ENCODE measurements at regions not wholly inside any gene's neighbourhood (a gene's known extent, or its start where the extent isn't known, plus 50 kb on each side); places are given as distances from the start of the nearest gene placed in this dataset.

DNA sequence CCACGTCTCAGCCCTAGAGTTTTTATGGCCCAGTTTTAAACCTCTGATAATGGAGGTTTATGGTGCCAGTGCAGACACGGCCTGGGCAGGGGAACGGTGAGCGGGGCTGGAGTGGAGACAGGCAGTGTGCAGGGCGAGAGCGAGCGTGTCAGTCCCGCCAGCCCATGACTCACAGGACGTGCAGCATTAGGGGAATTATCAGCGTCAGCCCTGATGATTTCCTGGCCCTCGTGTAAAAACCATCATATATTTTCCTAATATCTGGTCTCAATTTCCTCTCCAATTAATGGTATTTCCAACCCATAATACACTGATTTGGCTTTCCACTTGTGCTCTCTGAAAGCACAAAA is 104.6 kb upstream of the VSTM2B start:
- intact Hi-C loops (cut with micrococcal nuclease): no loop called here

- intact Hi-C loops (cut with micrococcal nuclease): no loop called here
Observed at GRCh38 chr19:29422047-29422446, 103.7 kb upstream of the VSTM2B start.

DNA sequence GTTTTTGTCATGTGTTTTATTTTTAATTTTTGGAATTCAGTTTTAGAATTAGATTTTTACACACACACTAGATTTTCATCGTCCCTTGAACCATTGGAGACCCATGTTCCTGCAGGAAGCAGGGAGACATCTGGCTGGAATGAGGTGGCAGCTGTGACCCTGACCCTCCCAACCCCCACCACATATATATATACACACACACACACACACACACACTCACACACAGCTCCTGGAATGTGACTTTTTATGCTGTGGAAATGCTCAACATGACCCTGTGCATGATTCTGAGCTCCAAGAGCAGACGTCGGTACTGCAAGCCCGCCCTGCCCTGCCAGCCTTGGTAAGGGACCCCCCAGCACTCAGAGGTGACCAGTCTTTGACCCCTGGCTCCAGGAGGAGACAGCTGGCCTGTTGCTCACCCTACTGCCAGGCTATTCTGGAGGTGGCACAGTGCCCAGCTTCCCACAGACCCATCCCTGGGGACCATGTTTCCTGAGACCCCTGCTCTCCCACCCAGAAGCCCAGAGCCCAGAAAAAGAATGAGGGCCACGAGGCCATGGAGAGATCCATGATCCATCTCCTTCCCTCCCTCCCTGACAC is 103.2 kb upstream of the VSTM2B start:
- intact Hi-C loops (cut with micrococcal nuclease): no loop called here

- intact Hi-C loops (cut with micrococcal nuclease): no loop called here
Observed at GRCh38 chr19:29428071-29428470, 97.7 kb upstream of the VSTM2B start.

DNA sequence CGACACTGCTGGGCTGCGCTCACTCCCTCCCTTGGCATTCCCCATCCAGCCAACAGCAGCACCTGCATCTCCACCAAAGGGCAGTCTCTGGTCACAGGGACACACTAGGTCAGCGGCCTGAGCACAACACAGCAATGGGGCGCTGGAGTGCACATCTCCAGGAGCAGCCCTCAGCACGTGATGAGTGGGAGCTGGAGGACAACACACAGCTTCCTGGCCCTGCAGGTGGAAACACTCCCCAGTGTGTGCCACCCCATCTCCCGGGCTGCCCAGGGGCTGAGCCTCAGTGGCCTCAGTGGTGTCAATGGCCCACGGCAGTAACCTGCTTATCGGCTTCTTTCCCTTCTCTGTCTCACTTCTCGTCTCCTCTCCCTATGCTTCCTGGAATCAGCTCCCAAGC is 96.8 kb upstream of the VSTM2B start:
- intact Hi-C loops (cut with micrococcal nuclease): no loop called here

DNA sequence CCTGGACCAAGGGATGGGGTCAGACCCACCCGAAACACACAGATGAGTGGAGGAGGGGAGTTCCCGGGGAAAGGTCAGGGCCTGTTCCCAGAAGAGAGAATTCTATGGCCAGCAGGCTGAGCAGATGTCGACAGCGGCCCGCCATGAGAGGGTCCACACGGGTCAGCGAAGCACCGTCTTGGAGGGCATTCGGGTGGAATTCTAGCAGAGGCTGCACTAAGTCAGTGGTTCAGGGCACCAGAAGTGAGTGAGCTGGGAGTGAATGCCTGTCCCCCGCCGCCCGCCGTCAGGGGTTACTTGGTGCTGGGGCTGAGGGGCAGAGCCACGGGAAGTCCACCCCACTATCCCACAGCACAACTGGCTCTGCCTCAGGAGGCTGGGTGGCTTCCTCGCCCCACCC is 96.2 kb upstream of the VSTM2B start:
- intact Hi-C loops (cut with micrococcal nuclease): no loop called here

- intact Hi-C loops (cut with micrococcal nuclease): no loop called here
Observed at GRCh38 chr19:29431332-29431731, 94.5 kb upstream of the VSTM2B start.

GRCh38 chr19:29432677-29433076 is 93.1 kb upstream of the VSTM2B start:
- intact Hi-C loops (cut with micrococcal nuclease): no loop called here

DNA sequence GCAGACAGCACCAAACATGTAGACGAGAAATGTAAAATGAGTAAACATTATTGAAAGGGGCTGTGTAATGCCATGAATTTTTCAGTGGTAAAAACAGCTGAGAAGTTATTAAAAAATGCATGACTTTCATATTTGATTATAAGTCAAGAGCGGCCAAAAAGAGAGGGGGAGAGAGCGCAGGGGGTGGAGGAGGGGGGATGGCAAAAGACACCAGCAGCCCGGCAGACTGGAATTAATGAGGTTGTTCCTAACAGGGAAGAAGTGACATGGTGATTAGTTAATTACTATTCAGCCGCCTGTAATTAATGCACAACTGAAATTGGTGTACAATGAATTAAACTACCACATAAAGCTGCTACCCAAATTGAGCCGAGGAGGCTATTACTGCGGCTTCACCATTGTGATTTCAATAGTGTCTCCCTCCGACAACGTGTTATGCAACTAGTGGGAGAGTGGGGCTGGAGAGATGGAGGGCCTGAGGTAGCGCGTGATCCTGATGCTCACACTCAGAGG is 89.1 kb upstream of the VSTM2B start:
- intact Hi-C loops (cut with micrococcal nuclease): no loop called here

DNA sequence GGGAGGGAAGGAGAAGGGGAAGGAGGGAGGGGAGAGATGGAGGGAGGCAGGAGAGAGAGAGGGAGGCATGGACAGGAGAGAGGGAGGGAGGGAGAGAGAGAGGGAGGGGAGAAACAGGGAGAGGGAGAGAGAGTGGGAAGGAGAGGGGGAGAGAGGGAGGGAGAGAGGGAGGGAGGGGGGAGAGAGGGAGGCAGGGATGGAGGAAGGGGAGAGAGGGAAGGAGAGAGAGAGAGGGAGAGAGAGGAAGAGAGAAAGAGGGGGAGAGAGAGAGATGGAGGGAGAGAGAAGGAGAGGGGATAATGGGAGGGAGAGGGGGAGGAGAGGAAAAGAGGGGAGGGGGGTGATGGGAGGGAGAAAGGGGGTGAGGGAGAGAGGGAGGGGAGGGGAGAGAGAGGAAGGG is 86.8 kb upstream of the VSTM2B start:
- intact Hi-C loops (cut with micrococcal nuclease): no loop called here

DNA sequence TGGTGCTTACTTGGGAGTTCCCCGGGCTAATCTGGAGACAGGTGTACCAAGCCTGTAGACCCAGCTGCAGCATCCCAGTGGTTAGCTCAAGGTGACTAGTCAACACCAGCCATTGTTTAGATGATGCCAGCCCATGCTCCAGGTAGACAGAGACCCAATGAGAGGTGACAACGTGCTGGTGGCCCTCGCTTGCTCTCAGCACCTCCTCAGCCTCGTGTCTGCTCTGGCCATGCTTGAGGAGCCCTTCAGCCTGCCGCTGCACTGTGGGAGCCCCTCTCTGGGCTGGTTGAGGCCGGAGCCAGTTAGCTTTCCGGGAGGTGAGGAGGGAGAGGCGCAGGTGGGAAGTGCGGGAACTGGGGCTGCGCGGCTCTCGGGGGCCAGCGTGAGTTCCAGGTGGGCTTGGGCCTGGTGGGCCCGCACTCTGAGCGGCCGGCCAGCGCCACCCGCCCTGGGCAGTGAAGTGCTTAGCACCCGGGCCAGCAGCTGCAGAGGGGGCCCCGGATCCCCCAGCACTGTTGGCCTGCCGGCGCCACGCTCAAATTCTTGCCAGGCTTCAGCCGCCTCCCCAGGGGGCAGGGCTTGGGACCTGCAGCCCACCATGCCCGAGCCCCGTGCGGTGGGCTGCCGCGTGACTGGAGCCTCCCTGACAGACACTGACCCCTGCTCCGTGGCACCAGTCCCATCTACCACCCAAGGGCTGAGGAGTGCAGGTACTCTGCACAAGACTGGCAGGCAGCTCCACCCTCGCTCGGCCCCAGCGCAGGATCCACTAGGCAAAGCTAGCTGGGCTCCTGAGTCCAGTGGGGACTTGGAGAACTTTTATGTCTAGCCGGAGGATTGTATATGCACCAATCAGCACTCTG is 85.9 kb upstream of the VSTM2B start:
- intact Hi-C loops (cut with micrococcal nuclease): no loop called here

GRCh38 chr19:29442094-29442493 is 83.7 kb upstream of the VSTM2B start:
- intact Hi-C loops (cut with micrococcal nuclease): no loop called here

DNA sequence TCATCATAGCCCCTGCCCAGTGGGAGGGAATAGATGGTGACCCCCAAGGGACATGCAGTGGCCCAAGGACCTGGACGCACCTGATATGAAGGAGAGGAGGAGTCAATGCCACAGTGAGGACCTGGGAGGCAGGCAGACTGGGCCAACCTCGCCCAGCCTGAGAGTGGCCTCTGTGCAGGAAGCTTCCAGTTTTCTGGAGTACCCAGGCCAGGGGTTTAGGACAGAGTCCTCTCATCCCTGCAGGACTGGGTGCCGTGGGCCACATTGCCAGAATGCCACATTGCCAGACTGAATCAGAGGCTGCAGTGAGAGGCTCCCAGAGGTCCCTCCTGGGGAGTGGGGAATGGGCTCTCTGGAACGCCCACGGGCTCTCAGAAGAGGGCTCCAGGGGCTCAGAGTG is 82.9 kb upstream of the VSTM2B start:
- intact Hi-C loops (cut with micrococcal nuclease): no loop called here

- intact Hi-C loops (cut with micrococcal nuclease): no loop called here
Observed at GRCh38 chr19:29445246-29445645, 80.5 kb upstream of the VSTM2B start.

DNA sequence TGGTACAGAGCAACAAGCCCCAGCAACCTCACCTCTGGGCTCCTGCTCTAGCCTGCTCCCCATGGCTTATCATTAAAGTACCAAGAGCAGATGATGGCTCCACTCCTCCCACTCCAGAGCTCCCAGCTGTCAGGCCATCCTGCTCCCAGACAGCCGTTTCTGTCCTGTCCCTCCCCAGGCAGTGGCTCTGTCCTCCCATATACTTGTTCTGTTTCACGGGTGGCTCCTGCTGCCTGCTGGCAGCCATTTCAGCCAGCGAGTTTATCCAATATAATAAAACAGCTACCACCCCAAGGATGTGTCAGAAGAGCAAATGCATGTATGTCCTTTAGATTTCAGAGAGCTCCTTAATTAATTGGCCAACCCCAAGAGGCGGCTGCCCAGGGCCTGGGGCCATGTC is 79.4 kb upstream of the VSTM2B start:
- intact Hi-C loops (cut with micrococcal nuclease): no loop called here

DNA sequence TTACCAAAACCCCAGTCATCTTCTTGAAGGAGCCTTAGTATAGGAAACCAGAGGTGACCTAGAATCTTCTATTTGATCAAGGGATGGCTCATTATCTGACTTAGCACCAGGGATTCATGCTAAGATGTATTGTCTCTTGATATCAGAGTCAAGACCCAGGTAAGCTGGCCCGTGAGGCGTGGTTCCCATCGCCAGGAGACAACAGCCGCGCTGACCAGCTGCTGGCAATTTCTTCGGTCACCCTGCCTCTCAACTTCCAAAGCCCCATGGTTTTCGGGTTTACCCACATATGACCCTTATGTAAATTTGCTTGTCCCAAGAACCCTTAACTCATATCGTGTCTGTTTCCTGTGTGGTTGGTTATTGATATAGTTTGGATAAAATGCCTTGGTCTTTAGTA is 77.7 kb upstream of the VSTM2B start:
- intact Hi-C loops (cut with micrococcal nuclease): no loop called here

- intact Hi-C loops (cut with micrococcal nuclease): no loop called here
Observed at GRCh38 chr19:29449371-29449770, 76.4 kb upstream of the VSTM2B start.

GRCh38 chr19:29450306-29450705 is 75.5 kb upstream of the VSTM2B start:
- intact Hi-C loops (cut with micrococcal nuclease): no loop called here

DNA sequence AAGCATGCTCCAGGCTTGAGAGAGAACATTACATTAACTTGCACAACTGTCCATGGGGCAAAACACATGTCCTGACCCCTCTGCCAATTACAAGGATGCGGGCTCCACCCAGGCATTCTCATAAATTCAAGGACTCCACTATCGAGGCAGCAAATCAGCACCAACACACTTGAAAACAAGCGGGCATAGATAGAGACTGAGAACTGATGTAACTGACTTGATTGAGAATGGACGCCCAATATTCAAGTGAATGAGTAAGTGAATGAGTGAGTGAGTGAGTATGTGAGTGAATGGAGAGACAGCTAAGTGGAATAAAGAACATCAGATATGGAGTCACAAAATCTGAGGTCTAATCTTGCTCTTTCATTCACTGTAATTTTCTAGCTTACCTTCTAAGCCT is 75.0 kb upstream of the VSTM2B start:
- intact Hi-C loops (cut with micrococcal nuclease): no loop called here

DNA sequence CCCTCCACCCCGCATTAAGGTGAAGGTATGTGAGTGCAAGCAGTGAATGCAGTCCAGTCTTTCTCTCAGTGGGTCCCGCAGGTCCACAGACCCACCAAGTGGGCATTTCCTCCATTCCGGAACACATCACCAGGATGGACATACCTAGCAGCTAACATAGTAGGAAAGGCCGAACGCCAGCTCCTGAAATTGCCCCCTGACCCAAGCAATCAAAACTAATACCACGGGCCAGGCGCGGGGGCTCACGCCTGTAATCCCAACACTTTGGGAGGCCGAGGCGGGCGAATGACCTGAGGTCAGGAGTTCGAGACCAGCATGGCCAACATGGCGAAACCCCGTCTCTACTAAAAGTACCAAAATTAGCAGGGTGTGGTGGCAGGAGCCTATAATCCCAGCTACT is 71.7 kb upstream of the VSTM2B start:
- intact Hi-C loops (cut with micrococcal nuclease): no loop called here

DNA sequence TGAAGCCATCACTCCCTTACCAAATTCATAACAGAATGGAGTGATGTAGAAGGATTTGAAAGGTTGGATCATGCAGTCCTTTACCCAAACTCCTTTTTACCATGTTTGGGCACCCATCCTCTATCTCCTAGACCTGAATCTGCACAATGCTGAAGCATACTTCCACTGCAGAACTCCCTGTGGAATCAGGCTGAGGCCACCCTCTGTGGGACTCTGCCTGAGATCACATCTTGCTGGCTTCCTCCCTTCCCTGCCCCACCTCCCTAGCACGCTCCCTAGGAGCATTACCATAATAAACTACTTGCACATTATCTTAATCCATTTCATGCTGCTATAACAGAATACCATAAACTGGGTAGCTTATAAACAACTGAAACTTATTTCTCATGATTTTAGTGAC is 68.4 kb upstream of the VSTM2B start:
- intact Hi-C loops (cut with micrococcal nuclease): no loop called here

GRCh38 chr19:29467824-29468401 is 57.9 kb upstream of the VSTM2B start:
- intact Hi-C loops (cut with micrococcal nuclease): no loop called here

DNA sequence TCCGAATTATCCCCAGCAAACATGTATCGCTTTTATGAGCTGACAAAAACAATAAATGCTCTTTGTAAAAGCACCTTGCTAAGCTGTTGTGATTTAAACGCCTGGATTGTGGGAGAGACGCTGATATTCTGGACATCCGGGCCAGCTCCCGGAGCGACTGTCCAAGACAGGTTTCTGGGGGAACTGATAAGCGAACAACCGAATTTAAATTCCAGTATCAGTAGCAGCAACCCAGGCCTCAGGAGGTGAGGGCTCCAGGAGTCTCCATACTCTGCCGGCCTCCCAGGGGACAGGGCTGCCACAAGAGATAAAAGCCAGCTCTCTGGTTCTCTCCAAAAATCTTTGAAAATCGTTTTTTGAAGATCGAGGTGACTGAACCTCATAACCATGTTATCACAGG is 50.3 kb upstream of the VSTM2B start:
- intact Hi-C loops (cut with micrococcal nuclease): no loop called here

All from T-helper 2 cell treated with Interferon-gamma antibody and Interleukin-4, amounts not matched to agents 100 ng/mL and 5 ng/mL, for 36 hours (primary cell).